ENCODE measurements at regions not wholly inside any gene's neighbourhood (a gene's known extent, or its start where the extent isn't known, plus 50 kb on each side); places are given as distances from the start of the nearest gene placed in this dataset.

DNA sequence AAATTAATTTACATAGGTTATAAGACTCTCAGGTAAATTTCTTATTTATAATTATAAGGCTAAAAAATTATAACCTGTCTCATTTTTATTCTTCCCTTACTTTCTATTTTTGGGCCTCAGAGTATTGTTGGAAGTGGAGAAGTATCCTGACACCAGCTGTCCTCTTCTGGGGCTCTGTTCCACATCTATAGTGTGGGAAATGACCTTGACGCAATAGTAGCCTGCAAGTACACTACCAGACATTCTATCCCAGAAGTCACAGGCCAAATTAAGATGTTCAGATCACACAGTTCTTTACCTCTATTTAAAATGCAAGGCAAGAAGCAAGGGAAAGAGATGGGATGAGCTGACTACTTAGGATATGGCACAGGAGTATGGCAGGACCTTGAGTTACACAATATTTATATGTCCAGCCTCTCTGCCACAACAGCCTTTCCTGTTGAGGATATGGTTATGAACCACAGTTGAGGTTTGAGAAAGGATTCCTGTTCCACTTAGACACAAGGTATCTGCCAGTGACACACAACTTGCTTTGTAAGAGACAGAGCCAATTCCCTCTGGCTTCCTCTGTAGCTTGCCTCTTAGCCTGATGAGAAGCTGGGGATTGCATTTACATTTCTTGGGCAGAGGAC is 158.0 kb upstream of the IL12A start:
- peak; percentile 13 to 25 for DNase-seq

DNA sequence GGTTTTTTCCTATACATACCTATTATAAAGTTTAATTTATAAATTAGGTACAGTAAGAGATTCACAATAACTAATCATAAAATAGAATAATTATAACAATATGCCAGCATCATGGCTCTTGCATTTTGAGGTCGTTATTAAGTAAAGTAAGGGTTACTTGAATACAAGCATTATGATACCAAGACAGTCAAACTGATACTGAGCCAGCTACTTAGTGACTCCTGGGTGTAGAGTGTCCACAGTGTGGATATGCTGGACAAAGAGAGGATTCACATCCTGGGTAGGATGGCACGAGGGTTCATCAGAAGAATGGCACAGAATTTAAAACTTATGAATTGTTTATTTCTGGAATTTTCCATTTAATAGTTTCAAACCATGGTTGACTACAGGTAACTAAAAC is 157.2 kb upstream of the IL12A start:
- no peak for DNase-seq

DNA sequence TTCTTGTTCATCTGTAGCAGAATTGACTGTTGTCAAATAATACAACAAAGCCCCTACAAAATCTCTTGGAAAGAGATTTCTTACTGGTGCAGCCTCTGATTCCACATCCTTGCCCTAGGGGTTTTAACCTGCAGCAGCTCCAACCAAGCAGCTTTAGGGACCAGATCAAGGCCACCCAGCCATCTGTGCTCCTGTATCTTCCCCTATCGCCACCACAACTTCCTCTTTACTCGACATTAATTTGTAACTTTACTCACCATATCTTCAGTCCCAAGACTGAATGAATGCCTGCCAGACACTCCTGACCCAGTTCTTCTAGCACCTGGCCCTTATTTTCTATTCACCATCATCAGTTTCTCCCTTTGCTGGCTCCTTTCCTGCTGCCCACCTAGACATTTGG is 156.6 kb upstream of the IL12A start:
- no peak for DNase-seq

DNA sequence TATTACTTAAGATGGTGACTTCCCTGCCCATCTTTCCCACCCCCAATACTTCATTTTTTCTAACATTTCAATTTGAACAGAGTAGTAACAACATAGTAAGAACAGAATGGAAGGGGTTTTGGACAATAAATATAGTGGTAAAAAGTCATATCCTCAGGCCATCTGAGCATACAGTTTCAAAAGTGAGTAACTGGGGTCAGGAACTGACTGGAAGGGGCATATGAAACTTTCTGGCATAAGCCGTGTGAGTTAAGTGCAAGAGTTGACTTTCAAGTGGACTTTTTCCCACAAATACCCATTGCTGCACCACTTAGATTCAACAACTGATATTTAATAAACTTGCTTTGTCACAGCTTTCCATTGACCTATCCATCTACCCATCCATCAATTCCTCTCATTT is 153.5 kb upstream of the IL12A start:
- no peak for DNase-seq

DNA sequence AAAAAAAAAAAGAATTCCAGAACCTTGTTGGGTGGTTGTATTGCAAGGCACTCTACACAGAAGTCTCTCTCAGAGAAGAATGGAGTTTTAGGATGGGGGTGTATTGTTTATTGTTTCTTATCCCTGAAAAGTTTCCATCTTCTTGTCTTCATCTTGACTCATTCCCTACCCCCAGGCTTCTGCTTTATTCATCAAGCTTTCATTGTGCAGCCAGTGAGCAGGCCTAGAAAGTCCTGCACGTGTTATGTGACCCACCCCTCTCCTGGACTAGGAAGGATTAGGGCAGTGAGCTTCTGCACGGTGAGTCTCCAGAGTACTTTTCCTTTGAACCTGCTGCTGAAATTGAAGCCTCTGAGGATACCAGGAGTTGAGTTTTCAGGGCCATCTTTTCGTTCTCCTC is 150.9 kb upstream of the IL12A start:
- DNase-seq = no peak

DNA sequence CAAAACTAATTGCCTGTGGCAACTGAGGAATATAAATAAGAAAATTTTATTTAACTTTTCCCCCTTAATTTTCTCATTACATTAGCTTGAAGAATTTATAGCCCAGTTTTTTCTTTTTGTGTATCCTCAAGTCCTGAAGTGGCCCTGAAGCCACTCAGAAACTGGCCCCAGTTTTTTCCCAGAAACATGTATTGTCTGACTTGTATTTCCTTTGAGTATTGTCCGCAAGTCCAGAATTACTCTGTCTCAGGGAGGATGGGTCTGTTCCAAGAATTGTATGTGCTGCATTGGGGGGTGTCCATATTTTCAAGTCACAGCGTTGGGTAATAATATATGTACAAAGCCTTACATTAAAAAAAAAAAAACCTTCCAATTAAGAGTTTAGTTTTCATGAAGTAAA is 149.7 kb upstream of the IL12A start:
- DNase-seq = no peak

DNA sequence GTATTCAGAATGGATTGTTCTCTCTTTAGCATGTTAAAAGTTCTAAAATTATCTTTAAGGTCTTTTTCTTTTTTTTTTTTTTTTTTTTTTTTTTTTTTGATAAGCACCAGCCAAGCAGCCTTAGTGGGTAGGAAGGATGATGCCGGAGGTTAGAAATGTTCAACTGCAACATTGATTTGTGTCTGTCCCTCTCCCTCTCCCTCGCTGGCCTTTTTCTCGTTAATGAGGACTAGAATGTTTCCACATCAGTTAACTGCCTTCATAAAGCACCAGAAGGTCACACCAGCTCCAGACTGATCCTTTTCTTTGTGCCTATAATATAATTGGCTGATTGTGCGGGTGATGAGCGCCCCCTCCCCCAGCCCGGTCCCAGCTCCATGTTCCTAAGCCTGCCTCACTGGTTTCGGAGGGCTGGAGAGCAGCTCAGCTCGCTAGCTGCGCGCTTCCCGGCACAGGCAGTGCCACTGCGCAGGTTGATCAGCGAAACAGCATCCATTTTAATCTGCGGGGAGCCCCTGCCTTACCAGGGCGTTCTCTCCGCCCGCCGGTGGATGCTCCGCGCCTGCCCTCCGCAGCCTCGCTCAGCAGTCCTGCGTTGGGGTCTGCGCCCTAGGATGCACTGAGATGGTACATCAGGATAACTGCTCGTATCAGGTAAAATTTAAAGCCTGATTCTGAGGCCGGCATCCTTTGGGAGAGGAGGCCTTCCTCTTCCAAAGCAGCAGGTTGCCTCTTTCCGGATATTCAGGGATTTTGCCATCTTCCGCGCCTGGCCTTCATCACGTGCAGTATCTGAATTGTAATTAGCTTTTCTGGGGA is 148.9 kb upstream of the IL12A start, which contains the start of gene SCHIP1:
Gene SCHIP1 (plus strand): TSS at position 301 of the 819 bp plus-strand sequence.
- no peak for DNase-seq

DNA sequence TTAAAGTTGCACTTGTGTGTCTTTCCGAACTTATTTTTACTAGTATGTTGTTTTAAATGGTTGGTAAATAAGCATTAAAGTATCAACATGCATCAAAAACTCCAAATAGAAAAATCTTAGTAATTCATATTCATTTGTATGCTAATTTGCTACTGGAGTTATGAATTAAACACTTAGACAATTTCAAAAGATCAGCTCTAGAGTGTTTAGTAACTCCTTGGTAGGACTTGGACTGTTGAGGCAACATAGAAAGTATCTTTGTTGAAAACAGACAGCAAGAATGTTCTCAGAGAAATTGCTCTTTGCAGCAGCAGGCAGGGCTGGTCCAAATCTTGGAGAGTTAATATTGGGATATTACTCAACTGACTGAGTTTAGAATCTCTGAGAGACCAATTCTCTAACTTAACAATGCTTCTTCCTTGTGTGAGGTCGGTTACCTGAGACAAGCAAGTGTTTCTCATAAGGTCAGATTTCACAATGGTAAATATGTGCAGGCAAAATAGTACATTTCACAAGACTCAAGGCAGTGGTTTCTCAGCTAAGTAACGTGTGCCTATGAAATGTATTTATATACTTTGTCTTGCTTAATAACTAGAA is 147.8 kb upstream of the IL12A start:
- DNase-seq = no peak

DNA sequence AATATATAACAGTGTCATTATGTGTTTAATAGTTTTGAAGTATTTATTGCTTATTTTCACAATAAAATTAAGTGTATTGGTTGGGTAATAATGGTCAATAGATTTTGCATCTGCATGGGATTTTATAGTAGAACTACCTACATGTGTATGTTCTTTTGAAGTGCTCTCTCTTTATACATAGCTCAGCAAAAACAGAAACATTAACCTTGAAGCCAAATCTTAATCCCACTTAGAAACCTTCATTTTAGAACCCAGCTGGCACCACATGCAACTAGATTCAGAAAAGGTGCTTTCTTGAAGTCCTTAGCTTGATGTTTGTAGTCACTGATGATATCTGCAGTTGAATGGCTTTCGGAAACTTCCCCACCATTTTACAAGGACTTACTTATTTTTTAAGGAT is 146.9 kb upstream of the IL12A start:
- DNase-seq = no peak

DNA sequence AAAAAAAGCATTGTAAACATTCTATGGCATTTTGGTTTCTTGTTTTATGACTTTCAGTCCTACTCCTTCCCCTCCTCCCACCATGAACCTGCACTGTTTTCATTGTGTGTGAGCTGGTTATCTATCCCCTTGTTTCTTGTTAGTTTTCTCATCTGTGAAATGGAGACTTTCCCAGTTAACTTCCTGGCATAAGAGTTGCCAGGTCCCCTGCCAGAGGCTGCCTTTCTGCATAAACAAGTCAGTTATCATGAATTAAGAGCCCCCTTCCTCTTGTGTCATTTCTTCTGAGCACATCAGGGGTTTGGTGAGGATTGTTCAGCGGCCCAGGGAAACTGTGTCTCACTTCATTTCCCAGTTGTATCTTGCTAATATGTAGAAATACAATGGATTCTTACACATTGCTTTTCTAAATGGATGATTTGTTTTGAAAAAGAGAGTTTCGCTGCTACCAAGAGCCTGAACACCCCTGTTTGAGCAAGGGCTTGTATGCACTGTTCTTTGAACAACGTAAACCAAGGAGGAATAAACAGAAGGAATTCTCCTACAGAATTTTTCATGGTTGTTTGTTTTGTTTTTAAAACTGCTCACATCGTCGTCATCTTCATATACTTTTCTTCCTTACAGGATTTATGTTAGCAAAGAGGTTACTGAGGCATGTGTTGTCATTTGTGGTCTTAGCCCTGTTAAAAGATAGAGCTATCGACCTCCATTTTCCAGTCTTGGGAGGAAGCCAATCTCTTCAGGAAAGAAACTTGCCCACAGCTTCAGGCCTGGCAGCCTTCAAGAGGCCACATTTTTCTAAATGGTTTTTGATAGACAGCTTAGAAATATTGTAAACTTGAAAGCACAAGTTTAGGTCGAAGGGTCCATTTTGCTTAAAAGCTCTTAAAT is 144.6 kb upstream of the IL12A start:
- DNase-seq = no peak

DNA sequence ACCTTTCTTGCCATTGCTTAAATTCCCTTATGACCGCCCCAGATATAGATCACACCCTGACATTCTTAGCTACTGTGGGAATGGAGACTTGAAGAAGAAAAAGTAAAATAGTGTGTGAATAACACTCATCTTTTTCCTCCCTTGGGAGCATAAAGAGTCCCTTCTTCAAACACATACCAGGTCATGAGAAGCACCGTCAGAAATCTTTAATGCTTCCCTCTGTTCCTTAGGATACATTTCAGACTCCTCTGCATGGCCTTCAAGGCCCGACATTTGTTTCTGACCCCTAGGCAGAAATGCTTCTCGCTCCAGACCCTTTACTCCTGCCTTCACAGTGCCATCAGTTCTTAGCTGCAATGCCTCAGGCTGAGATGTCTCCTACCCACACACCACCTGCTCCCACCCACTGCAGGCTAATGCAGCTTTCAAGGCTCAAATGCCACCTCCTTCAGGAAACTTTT is 143.8 kb upstream of the IL12A start:
- DNase-seq = no peak

DNA sequence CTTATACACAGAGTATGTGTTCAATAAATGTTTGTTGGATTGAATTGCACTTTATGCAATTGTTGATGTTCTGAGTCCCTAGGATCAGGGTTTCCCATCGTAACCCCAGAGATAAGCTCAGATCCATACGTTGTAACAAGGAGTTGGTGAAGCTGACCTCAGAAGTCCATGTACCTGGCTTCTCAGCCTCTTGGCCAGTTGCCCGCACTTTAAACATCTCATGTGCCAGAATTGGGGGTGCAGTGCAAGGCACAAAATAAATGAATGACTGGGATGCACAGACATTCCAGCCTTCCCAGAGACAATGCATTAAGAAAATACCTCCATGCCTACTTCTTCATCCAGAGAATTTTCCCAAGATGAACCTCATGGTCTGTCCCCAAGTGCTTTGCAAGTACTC is 142.9 kb upstream of the IL12A start:
- DNase-seq = no peak

DNA sequence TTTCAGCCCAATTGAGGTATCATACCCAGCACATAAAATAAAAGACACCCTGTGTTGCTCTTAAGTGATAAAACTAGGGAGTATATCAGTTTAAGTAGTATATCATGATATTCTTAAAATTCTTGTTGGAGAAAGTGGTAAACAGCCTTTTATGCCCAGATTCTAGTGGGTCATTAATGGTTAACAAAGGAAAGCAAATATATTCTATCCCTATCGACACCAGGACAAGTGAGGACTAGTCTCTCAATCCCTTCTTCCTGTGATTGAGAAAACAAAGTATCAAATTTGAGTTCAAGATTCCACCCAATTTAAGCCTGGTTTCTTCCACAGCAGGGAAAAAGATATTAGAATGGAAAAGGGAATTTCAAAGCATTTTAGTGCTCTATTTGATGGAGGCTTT is 142.4 kb upstream of the IL12A start:
- DNase-seq = no peak

DNA sequence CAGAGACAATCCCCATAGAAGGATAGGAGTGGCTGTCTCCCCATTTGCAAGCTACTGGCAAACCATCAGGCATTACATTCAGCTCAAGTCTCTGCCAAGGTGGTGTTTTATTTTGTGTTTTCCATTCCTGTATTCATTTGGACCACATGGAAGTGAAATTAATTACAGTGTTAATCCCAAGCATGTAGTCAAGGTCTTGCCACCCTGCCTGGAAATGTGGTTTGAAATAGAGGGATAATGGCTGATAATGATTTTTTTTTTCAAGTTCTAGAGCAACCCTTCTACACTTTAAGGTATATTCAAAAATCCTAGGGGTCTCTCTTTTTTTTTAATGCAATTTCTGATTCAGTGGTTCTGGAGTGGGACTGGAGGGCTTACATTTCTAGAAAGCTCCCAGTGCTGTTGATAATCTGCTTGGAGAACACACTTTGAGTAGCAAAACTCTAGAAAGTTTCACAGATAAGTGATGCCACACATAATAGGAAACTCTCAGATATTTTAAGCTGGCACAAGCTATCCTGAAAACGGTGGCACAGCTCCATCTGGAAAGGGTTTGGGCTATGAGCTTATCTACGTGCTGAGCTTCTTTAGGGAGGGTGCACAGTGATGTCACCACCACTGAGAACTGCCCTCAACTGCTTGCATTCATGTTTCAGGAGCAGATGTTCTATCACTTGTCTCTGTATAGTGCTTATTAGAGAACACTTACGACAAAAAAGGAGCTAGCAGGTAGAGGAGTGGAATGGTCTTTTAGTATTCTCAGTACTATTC is 140.1 kb upstream of the IL12A start:
- no peak for DNase-seq

DNA sequence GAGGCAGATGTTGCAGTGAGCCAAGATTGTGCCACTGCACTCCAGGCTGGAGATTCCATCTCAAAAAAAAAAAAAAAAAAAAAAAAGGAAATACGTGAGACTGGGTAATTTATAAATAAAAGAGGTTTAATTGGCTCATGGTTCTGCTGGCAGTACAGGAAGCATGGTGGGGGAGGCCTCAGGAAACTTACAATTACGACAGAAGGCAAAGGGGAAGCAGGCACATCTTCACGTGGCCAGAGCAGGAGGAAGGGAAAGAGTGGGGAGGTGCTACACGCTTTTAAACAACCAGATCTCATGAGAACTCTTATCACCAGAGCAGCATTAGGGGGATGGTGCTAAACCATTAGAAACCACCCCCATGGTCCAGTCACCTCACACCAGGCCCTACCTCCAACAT is 138.2 kb upstream of the IL12A start:
- DNase-seq = no peak

DNA sequence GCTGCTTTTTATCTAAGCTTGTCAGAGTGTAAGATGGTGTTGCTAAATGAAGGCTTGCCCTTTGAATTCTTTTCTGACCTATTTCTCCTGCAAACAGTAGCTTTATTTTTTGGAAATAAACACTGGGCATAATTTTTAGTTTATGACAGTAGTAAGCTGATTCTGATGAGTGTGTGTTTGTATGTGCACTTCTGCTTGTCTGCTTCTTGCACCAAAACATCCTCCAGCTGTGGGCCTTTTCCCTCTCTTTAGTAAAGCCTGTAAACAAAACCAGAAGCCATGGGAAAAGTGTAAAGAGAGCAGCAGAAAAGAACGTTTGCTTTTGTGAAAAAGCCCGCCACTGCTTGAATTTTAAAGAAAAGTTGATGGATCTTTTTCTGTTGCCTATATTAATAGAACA is 136.4 kb upstream of the IL12A start:
- DNase-seq = no peak

DNA sequence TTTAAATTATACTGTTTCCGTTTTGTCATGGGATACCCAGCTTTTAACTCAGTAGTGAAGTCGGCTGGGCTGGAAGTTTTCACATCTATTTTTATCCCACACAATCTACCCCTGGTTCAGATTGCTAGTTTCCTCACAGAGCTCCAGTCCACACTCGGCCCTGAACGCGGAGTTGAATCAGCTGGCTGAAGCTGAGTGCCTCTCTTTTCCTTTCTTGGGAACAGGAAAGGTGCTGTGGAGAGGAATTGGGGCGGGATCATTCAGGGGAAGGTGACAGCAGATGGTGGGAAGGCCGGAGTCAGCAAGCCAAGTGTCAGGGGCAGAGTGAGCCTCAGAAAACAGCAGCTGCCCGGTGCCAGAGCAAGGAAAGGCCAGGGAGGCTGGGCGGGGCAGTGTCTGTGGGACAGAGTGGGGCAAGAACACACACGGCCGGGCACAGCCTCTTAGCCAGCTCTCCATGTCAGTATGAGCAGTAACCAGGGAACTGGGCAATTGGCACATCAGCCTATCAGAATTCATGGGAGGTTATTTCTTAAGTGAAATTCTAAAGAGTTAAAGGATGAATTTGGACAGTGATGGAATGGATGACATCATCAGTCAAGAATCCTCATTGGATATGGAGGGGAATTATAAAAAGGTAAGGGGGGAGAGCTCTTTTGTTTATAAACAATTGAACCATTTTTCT is 135.7 kb upstream of the IL12A start:
- peak; percentile 32 to 61 for DNase-seq

DNA sequence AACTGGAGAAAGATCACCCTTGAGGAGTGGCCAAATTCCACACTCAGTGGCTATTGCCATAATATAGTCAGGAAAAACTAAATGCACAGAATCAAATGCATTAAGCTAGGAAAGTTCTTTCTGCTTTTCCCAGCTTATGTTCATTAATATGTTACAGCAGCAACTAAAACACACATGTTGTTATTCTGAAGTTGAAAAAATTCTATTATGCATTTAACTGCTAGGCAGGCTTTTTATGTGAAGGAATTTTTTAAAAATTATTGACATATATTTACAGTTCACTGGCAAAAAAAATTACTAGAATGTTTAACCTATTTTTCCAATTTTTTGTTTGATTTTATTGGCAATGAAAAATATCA is 135.2 kb upstream of the IL12A start:
- DNase-seq = no peak

DNA sequence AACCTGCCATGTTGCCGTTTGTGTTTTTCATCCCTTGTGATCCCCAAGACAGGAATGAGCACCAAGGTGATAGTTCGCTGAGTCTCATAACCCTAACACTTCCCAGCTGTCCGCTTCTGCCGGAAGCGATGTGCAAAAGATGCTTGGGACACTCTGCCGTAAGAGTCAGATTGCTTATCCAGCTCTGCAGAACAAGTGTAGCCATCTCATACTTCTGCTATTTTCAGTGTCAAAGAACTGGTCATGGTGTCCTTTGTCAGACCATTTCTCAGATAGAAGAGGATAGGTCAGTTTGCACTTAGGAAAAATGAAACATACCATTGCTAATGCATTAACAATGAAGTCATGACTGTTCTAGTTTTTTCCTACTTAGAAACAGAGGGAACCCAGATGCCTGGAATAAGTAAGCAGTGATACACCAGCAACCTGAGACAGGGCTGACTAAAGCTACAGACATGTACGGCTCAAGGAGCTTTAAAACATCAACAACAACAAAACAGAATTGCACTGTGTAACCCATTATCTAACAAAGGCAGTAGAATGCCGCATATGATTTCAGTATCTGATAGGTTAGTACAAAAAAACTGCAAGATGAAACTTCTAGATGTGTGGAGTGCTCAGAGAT is 134.0 kb upstream of the IL12A start:
- no peak for DNase-seq

DNA sequence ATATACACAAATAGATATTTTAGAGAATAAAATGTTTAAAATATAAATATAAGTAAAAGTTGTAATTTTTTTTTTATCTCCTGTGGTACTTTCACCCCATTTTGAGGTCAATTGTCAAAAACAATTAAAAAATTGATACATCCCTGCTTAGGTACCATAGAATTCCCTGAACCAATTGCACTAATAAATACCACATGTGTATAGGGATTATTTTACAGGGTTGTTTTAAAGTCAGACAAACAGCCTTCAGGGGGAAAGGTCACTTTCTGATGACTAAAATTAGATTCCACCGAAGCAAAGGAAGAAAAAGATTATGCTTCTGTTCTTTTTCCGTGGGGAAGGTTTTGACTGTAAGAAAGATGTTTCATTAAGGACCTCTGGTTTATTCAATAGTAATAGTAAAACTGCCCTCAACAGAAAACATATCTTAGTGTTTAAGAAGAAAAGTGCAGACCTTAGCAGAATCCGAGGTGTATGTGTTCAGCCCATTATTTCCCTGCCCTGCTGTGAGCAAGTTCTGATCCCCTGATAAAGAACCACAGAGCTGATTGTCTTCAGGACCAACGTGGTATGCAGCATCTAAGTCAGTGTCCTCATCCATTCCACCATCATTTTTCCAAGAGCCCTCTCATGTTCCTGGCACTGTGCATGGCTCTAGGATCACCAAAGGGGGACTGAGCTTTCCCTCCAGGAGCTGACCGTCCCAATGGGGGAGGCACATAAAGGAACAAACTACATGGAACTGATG is 132.9 kb upstream of the IL12A start:
- no peak for DNase-seq

Measured in SHP77 (cell line).